ENCODE measurements at regions not wholly inside any gene's neighbourhood (a gene's known extent, or its start where the extent isn't known, plus 50 kb on each side); places are given as distances from the start of the nearest gene placed in this dataset.
"Not testable (repeated sequence)": the region's sequence is repeated elsewhere in the genome, so short reads cannot be mapped to it uniquely, and the experiment has no call there.

DNA sequence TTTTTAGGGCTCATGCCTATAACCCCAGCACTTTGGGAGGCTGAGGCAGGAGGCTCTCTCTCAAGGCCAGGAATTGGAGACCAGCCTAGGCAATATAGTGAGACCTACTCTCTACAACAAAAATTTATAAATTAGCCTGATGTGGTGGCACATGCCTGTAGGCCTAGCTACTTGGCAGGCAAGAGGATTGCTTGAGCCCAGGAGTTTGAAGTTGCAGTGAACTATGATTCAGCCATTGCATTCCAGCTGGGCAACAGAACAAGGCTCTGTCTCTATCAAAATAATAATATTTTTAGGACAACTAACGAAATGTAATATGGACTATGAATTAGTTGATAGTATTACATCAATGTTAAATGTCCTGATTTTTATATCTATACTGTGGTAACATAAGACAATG is 68.8 kb upstream of the ARID1A start:
- no peak for DNase-seq

DNA sequence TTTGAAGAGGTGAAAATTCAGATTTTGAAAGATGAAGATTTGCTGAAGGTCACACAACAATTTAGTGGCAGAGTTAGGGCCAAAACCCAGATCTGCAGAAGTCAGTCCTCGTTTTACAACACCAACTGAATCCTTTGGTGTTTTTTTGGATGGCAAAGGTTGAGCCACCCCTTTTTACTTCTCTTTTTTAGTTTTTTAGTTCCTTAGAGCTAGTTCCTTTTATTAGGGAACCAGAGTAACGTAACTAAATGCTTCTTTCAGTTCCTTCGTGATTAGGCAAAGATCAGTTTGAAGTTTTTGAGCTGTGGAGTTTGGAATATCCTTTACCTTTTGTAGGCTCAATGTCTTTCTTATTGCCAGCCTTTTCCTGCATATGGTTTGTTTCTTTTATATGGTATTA is 67.9 kb upstream of the ARID1A start:
- peak; percentile 65 to 90 (median 76) for DNase-seq

DNA sequence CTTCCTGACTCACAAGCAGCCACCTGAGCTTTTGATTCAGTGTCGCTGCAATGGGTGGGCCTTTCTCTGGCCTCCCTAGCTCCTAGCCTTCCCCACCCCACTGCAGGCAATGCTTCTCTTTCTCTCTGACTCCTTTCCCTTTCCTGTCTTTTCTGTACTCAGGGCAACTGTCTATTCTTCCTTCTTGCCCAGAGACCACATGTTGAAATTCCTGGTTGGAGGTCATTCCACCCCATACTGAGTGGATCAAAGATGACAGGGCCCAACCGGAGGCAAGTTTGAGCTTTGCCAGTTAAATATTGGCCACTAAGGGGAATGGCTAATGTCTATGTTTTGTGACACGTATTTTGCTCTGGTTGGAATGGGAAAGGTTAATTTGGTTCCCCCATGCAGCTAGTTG is 65.2 kb upstream of the ARID1A start:
- DNase-seq, result no peak

DNA sequence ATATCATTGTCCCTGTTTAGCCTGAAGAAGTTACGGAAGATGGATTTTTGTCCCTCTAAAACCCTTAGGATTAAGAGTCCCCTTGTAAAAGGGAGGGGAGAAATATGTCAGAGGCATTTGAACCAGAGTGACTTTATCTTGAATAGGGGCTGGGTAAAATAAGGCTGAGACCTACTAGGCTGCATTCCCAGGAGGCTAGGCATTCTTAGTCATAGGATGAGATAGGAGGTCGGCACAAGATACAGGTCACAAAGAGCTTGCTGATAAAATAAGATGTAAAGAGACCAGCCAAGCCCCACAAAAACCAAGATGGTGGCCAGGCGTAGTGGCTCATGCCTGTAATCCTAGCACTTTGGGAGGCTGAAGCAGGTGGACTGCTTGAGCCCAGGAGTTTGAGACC is 60.0 kb upstream of the ARID1A start:
- DNase-seq, result not testable (repeated sequence)

DNA sequence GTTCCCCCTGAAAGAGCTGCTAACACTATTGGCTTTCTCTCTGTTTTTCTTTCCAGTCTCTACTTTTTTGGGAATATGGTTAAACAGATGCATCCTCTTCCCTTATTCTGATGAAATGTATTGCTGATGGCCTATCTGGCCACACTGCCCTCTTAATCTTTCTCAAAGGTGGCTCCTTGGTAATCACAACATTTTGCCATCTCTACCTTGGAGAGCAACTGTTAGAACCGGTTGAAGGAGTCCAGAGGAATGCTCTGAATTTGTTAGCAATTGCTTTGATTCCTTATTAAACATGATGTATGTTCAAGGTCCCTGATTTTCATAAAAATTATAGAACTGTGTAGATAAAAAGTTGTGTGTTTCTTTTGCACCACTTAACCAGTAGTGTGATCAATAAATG is 50.1 kb upstream of the ARID1A start:
- DNase-seq, result no peak

Data from suppressor macrophage (primary cell).